Mesothelial cell of epicardium (in vitro differentiated cells): ENCODE measurements at regions not wholly inside any gene's neighbourhood (a gene's known extent, or its start where the extent isn't known, plus 50 kb on each side); places are given as distances from the start of the nearest gene placed in this dataset.

ENCODE experiments used
- DNase-seq, 2 experiments: peaks; one replicate each; pipeline ENCODE4 v3.0.0; 2021; ENCODE audit warnings: low spot score in 2 of 2; ENCODE audit not compliant: unreplicated experiment in 2 of 2
- H3K27ac Mint-ChIP-seq: 2 replicates; pipeline ENCODE4 v1.8.0; 2021; ENCODE audit warnings: mixed read lengths
- H3K27me3 Mint-ChIP-seq: 2 replicates; pipeline ENCODE4 v1.8.0; 2021; ENCODE audit warnings: low read depth, mixed read lengths
- H3K36me3 Mint-ChIP-seq: 2 replicates; pipeline ENCODE4 v1.8.0; 2021; ENCODE audit warnings: mixed read lengths
- H3K4me1 Mint-ChIP-seq: 2 replicates; pipeline ENCODE4 v1.8.0; 2021; ENCODE audit warnings: mixed read lengths
- H3K4me3 Mint-ChIP-seq: 2 replicates; pipeline ENCODE4 v1.8.0; 2021; ENCODE audit warnings: mild to moderate bottlenecking, moderate library complexity, mixed read lengths
- H3K9me3 Mint-ChIP-seq: 2 replicates; pipeline ENCODE4 v1.8.0; 2021; ENCODE audit warnings: mixed read lengths
- TF ChIP-seq, protein P1 (sequence below): fragments of 200-600 bp; sonication (generic); IDR thresholded peaks from one replicate; pipeline ENCODE4 v1.5.0; 2021; ENCODE audit warnings: antibody characterized with exemption; ENCODE audit not compliant: unreplicated experiment

DNA sequence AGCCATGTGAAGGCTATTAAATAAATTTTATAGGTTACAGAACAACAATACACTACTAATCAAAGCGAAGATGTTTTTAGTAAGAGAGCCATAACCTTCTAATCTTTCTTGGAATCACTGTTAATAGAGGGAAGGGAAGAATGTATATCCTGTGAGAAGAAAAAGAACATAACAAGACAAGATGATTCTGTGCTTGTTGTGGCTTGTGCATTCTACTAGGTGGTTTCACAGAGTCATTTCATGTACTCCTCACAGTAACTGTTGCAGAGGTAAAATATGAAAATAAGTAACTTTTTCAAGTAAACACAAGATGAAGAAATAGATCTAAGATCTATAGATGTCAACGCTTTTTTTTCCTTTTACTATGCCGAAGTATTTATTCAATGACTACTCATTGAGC, 116.9 kb upstream of the FAM83B start:
- TF ChIP-seq, protein P1, sequence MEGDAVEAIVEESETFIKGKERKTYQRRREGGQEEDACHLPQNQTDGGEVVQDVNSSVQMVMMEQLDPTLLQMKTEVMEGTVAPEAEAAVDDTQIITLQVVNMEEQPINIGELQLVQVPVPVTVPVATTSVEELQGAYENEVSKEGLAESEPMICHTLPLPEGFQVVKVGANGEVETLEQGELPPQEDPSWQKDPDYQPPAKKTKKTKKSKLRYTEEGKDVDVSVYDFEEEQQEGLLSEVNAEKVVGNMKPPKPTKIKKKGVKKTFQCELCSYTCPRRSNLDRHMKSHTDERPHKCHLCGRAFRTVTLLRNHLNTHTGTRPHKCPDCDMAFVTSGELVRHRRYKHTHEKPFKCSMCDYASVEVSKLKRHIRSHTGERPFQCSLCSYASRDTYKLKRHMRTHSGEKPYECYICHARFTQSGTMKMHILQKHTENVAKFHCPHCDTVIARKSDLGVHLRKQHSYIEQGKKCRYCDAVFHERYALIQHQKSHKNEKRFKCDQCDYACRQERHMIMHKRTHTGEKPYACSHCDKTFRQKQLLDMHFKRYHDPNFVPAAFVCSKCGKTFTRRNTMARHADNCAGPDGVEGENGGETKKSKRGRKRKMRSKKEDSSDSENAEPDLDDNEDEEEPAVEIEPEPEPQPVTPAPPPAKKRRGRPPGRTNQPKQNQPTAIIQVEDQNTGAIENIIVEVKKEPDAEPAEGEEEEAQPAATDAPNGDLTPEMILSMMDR = no peak
- H3K27ac Mint-ChIP-seq = no peak overlapping the region
- H3K9me3 Mint-ChIP-seq = peaks cover 15% of the 10 kb centered on the region
- DNase-seq = no peak
- H3K4me3 Mint-ChIP-seq = no peak overlapping the region
- peaks cover 7% of the 10 kb centered on the region for H3K36me3 Mint-ChIP-seq
- H3K27me3 Mint-ChIP-seq = no peaks in the 10 kb centered on the region
- no peaks in the 10 kb centered on the region for H3K4me1 Mint-ChIP-seq

DNA sequence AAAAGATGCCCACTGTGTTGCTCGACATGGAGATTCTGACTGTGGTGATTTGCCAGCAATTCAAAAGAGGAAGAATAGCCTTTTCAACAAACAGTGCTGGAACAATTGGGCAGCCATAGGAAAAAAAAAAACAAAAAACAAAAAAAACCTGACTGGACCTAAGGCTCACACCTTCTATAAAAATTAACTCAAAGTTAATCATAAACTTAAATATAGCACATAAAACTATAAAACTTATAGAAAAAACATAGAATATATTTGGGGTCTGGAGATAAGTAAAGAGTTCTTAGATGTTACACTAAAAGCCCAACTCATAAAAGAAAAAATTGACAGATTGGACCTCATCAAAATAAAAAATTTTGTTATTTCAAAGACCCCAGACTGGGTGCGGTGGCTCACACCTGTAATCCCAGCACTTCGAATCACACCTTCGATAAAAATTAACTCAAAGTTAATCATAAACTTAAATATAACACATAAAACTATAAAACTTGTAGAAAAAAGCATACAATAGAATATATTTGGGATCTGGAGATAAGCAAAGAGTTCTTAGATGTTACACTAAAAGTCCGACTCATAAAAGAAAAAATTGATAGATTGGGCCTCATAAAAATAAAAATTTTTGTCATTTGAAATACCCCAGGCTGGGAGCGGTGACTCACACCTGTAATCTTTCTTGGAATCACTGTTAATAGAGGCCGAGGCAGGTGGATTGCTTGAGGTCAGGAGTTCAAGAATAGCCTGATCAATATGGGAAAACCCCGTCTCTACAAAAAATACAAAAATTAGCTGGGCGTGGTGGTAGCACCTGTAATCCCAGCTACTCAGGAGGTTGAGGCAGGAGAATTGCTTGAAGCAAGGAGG, 115.6 kb upstream of the FAM83B start:
- TF ChIP-seq, protein P1 = no peak
- no peak for DNase-seq
- H3K27ac Mint-ChIP-seq = no peak overlapping the region
- no peaks in the 10 kb centered on the region for H3K4me1 Mint-ChIP-seq
- H3K36me3 Mint-ChIP-seq = peaks cover 11% of the 10 kb centered on the region
- no peaks in the 10 kb centered on the region for H3K27me3 Mint-ChIP-seq
- H3K9me3 Mint-ChIP-seq = peaks cover 28% of the 10 kb centered on the region
- H3K4me3 Mint-ChIP-seq = no peak overlapping the region

DNA sequence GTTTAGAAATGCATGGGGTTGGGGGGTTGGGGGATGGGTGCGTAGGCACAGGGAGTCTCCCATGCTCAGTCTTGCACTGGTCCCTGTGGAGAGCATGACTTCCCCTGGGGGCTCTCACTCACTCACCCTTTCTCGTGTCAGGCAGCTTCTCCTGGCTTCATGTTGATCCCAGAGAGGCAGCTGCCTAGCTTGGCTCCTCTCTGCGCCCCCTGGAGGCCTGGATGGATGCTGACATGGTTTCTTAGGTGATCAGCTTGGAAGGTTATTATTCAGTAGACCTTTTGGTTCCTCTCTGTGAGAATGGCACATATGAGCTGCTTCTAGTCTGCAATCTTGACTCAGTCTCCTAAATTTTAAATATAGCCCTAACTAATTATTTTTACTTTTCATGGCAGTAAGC, 109.3 kb upstream of the FAM83B start:
- TF ChIP-seq, protein P1 = no peak
- peaks cover 37% of the 10 kb centered on the region for H3K9me3 Mint-ChIP-seq
- peaks cover 14% of the 10 kb centered on the region for H3K36me3 Mint-ChIP-seq
- no peak overlapping the region for H3K27ac Mint-ChIP-seq
- H3K27me3 Mint-ChIP-seq = no peaks in the 10 kb centered on the region
- no peak overlapping the region for H3K4me3 Mint-ChIP-seq
- DNase-seq = no peak
- no peaks in the 10 kb centered on the region for H3K4me1 Mint-ChIP-seq

DNA sequence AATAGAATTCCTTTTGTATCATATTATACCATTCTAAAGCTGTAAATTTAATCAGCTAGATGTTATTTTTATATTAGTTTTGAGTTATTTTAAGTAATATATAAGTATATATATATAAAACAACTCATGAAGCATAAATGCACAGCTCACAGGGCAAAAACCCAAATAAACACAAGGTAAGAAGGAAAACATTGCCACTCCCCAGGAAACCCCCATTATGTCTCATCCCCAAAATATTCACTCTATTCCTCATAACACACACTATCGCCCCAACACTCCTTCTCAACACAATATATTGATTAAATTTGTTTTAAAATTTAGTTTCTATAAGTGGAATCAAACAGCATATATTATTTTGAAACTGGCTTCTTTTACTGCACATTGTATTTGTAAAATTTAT, 98.6 kb upstream of the FAM83B start:
- H3K27ac Mint-ChIP-seq = no peak overlapping the region
- no peak for DNase-seq
- no peaks in the 10 kb centered on the region for H3K4me1 Mint-ChIP-seq
- TF ChIP-seq, protein P1 = no peak
- no peak overlapping the region for H3K4me3 Mint-ChIP-seq
- peaks cover 4% of the 10 kb centered on the region for H3K36me3 Mint-ChIP-seq
- no peaks in the 10 kb centered on the region for H3K27me3 Mint-ChIP-seq
- peaks cover 35% of the 10 kb centered on the region for H3K9me3 Mint-ChIP-seq

DNA sequence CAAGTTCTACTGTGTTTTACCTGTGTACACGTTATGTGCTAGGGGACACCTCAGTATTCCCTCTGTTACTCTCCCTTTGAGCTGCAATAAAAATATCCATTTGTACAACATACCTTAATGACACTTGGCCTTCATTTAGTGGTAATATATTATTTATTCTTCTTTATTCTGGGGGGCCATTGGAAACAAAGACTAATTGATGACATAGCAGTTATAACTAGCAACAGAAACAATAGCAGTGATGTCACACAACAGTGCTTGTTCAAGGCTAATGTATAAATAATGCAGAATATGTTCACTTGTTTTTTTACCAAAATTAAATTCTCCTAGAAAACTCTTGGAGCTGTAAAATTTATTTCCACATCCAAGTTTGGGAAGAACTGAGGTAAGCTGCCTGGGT, 92.2 kb upstream of the FAM83B start:
- Mint-ChIP-seq H3K27me3 (no peaks in the 10 kb centered on the region), H3K9me3 (peaks cover 7% of the 10 kb centered on the region), H3K27ac (no peak overlapping the region), H3K36me3 (no peaks in the 10 kb centered on the region), H3K4me1 (peaks cover 7% of the 10 kb centered on the region), H3K4me3 (no peak overlapping the region)
- DNase-seq = no peak
- TF ChIP-seq, protein P1 = no peak
